ENCODE measurements at regions not wholly inside any gene's neighbourhood (a gene's known extent, or its start where the extent isn't known, plus 50 kb on each side); places are given as distances from the start of the nearest gene placed in this dataset.

DNA sequence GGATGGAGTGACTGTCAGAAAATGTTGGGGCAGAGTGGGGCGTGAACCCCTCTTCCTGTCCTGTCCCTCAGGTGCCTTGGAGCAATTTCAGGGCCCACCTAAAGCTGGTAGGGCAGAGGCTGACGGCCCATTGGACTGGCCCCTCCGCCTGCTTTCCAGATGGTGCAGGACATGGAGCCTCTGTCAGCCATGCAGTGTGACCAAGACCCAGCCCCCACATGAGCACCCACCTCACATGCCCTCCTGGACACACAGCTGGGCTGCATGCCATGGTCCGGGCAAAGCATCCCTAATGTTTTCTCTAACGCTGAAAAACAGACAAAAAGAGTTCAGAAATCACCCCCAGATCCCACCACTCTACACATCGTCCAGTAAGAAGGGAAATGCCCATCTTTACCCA is 51.3 kb upstream of the PSAP start:
- ATAC-seq = no peak
- Histone ChIP-seq H3K27ac (no peak overlapping the region), H3K36me3 (no peaks in the 10 kb centered on the region), H3K27me3 (no peaks in the 10 kb centered on the region), H3K4me1 (no peaks in the 10 kb centered on the region), H3K4me3 (no peak overlapping the region), H3K9me3 (no peaks in the 10 kb centered on the region)
- WGBS, 2 donors (ENCODE audit: low coverage in 1 of 2) = 80 to 88% methylated on average over 1 to 6 of the region's 6 CpGs
- TF ChIP-seq POLR2AphosphoS5 (IDR thresholded peaks at IDR 0.05) (no peak), POLR2A (IDR thresholded peaks at IDR 0.05) (no peak), EP300 (IDR thresholded peaks at IDR 0.05) (no peak)
- TF ChIP-seq, protein P1, sequence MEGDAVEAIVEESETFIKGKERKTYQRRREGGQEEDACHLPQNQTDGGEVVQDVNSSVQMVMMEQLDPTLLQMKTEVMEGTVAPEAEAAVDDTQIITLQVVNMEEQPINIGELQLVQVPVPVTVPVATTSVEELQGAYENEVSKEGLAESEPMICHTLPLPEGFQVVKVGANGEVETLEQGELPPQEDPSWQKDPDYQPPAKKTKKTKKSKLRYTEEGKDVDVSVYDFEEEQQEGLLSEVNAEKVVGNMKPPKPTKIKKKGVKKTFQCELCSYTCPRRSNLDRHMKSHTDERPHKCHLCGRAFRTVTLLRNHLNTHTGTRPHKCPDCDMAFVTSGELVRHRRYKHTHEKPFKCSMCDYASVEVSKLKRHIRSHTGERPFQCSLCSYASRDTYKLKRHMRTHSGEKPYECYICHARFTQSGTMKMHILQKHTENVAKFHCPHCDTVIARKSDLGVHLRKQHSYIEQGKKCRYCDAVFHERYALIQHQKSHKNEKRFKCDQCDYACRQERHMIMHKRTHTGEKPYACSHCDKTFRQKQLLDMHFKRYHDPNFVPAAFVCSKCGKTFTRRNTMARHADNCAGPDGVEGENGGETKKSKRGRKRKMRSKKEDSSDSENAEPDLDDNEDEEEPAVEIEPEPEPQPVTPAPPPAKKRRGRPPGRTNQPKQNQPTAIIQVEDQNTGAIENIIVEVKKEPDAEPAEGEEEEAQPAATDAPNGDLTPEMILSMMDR (IDR thresholded peaks at IDR 0.05) = no peak

All from gastroesophageal sphincter (tissue), 4 donors.